NCI-H82 treated with DMSO at 0.1 percent for 48 hours (cell line): ENCODE measurements at regions not wholly inside any gene's neighbourhood (a gene's known extent, or its start where the extent isn't known, plus 50 kb on each side); places are given as distances from the start of the nearest gene placed in this dataset.

Experiments used
- DNase-seq: peaks from one replicate; lab custom pipeline; 2025; ENCODE audit not compliant: unreplicated experiment; lab: John Stamatoyannopoulos, UW

DNA sequence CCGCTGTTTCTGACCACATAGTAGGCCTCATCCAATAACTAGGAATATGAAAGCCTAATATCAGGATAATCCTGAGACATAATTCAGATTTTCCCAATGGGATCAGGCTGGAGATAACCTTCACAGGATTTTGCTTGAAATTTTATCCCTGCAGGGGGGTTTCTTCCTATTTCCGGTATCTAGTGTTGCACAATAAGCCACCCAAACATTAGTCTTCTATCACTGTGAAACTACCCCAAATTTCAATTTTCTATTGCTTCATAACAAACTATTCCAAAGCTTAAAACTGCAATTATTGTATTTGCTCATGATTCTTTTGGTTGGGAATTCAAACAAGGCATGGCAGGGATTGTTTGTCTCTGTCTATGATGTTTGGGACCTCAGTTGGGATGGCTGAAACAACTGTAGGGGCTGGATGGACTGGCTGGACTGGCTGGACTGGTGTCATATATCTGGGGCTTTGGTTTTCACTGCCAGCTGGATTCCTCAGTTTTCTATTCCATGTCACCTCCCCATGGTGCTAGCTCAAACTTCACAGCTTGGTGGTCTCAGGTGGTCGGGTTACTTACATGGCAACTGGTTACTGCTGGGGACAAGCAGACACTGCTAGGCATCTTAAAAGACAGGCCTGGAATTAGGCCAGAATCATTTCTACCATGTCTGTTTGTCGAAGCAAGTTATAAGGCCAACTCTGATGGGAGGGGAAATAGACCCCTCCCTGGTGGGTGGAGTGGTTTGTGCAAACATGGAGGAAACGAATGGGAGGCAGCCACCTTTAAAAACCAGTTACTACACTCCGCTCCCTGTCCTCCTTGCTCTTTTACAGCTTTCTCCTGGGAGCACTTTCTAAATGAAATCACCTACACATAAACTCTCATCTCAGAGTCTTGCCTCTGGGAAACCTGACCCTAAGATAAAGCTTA lies 88.2 kb upstream of the STT3B start:
- DNase-seq, result no peak

DNA sequence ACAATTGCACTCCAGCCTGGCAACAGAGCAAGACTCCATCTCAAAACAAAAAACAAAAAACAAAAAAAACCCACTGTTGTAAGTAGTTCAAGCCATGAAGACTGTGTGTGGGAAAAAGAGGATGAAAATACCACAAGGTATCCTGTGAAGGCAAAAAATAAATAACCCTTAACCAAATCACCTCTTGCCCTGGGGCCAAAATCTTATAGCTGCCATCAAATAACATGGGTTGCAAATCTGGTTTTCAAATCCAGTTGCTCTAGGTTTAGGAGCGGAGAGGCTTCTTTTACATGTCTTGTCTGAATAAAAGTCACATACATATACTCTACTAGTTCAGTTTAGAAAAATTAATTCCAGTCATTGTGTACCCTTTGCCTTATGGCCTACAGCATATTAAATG lies 87.0 kb upstream of the STT3B start:
- DNase-seq, result no peak

DNA sequence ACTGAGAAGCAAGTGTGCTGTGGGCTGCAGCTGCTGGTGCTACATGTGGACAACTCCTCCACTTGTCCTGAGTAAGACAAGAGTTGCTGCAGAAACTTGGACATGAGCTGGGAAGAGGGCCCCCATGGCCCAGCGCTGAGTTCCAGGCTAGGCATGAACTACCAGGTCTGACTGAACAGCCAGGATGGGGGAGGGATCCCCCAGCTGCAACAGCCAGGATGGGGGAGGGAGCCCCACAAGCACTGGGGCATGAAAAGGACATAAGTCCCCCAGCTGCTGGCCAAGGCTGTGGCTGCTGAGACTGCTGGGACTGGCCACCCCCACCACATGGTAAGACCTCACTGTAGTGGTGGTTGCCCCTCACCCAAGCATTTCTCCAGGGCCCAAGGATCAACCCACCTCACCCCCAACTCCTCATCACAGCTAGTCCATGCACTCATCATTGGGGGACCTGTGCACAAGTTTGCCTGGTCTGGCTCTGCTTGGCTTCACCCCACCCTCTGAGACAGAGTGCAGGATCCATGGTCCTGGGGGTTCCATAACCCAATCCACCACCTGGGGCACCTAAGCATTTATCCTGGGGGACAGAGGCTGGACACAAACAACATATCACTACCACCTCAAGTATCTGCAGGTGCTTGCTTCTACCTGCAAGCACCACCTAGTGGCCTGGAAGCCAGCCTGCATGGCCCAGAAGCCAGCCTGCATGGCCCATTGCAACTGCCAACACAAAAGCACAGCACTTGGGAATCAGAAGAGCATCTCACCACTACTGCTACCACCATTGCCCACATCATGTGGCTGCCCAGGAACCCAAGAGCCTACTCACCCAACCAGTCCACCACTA lies 84.5 kb upstream of the STT3B start:
- DNase-seq, result no peak

DNA sequence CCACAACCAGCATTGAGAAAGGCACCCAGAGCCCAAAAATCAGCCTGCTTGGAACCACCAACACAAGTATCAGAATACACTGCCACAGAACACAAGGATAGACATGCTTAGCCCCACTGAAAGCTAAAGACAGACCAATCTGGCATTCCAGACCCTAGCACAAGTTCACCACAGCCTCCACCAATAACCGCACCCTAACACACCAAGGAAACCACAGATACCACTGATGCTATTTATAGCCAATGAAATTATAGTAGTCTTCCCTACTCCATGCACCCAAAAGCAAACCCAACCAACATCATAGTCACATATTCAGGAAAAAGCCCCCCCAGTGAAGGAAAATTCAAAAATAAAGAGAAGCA lies 83.9 kb upstream of the STT3B start:
- DNase-seq, result no peak

DNA sequence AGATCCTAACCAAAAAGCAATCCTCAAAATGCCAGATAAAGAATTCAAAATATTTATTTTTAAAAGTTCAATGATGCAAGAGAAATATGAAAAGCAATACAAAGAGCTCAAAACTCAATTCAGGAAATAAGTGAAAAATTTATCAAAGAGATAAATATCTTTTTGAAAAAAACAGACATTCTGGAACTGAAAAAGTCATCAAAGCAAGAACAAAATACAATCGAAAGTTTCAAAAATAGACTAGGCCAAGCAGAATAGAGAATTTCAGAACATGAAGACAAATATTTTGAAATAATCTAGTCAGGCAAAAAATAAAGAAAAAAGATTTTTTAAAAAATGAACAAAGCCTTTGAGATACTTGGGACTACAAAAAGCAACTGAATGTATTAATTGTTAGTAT lies 83.4 kb upstream of the STT3B start:
- no peak for DNase-seq

DNA sequence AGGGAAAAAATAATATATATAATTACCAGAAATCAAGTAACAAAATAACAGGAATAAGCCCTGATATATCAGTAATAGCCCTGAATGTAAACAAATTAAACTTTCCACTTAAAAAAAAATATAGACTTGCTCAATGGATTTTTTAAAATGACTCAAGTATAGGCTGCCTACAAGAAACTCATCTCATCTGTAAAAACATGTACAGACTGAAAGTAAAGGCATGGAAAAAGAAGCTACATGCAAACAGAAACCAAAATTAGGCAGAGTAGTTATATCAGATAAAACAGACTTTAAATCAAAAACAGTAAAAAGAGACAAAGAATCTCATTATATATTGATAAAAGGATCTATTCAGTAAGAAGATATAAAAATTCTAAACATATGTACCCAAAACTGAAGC lies 82.4 kb upstream of the STT3B start:
- no peak for DNase-seq

DNA sequence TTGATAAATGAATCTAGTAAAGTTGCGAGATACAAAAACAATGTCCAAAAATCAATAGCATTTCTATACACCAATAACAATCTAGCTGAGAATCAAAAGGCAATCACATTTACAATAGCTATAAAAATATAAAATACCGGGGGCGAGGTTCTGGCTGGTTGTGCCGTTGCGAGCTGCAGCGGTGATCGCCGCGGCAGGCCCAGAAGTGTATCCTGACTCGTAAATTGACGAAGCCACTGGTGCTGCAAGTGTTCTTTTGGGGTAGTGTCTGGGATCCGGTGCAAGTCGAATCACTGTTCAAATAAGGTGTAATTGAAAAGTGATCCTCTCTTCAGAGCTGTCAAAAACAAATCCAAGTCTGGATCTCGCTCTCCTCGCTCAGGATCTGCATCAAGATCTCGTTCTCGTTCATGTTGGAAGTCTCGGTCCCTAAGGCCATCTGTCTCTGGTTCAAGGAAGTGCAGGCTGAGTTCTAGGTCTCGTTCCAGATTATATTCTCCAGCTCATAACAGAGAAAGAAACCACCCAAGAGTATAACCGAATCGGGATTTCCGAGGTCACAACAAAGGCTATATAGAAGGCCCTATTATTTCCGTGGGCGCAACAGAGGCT lies 80.1 kb upstream of the STT3B start:
- DNase-seq, result no peak

DNA sequence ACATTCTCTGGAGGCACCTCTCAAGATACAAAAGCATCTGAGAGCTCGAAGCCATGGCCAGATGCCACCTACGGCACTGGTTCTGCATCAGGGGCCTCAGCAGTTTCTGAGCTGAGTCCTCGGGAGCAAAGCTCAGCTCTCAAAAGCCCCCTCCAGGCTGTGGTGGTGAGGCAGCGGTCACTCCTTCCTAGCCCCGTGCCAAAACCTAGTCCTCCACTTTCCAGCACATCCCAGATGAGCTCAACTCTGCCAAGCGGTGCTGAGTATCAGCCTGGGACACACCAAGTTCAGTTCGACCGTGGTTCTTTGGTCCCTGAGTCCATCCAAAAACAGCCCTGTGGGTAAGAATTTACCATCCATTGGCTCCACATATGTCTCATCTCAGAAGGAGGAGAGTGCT lies 79.3 kb upstream of the STT3B start:
- no peak for DNase-seq

DNA sequence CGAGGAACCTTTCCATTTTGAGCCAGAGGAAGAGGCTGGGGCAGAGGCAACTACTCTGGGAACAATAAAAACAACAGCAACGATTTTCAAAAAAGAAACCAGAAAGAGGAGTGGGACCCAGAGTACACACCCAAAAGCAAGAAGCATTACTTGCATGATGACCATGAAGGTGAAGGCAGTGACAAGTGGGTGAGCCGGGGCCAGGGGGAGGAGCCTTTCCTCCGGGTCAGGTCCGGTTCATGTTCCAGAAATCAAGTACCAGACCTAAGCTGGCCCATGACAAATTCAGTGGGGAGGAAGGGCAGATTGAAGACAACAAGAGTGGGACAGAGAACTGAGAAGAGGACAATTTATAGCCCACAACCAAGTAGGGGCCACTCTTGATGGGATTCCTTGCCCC lies 77.2 kb upstream of the STT3B start:
- no peak for DNase-seq

DNA sequence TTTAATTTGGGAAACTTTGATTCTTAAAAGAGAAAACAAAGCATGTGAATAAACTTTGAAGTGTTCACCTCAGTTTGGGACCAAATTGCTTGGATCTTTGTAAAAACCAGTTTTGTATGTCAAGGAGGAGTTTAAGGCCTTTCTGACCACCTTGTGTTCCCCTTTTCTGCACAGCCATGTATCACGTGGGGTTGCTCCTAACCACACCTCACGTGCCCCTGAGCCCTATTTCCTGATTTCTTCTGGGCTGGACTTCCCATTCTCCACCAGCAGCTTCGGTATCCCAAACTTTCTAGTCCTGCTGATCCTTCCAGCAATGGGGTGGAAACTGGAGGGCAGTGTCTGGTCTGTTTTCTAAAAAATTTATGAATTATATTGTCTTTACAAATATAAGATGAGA lies 76.4 kb upstream of the STT3B start:
- no peak for DNase-seq

DNA sequence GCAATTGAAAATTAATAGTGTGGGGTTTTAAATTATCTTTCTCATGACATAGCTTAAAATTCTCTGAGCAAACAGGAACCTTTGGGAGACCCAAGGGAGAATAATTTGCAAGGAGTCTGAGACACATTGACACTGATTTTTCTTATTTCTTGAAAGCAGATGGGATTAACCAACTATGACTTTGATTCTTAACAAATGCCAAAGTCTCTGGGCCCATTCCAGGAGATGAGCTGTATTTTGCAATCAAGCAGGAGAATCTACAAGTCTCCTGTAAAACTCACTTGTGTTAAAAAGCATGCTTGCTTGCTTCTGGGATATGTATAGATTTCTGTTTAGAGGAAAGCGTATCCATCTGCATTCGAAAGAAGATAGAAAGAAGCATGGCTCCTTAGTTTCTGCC lies 71.3 kb upstream of the STT3B start:
- no peak for DNase-seq

DNA sequence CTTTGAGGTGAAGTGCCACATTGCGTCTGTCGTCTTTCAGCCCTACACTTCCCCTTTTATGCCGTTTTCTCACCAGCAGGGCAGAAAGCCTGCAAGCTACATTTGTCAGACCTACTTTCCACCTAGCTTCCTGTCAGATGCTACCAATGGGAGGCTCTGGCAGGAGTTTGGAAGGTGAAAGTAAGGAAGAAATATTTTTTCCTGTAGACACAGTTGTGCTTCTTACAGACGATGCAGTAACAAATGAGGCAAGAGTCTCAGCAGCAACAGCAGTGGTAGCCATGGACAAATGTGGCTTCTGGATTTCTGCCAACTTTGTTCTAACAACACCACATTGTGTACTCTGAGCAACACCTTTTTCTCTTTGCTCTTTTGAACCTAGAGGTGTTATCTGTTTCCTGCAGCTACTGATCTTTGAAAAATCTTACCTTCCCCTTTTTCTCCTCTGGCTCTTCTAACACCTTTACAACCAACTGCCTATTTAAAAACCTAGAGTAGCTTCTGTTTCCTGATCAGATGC lies 70.6 kb upstream of the STT3B start:
- no peak for DNase-seq

DNA sequence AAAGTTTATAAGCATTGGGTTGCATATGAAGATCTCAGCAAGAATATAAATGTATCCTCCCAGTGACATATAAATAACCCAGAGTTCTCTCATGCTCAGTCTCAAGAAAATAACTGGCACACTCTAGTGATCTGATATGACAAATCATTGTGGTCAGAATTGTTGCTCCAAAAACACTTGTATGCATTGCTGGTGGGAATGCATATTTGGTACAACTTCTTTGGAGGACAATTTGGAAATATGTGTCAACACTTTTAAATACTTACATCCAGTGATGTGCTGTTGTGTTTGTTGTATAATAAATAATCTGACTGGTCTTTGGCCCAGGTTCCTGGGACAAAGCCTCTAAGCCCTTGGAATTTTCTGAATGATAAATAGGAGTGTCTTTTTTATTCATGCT lies 66.7 kb upstream of the STT3B start:
- no peak for DNase-seq

DNA sequence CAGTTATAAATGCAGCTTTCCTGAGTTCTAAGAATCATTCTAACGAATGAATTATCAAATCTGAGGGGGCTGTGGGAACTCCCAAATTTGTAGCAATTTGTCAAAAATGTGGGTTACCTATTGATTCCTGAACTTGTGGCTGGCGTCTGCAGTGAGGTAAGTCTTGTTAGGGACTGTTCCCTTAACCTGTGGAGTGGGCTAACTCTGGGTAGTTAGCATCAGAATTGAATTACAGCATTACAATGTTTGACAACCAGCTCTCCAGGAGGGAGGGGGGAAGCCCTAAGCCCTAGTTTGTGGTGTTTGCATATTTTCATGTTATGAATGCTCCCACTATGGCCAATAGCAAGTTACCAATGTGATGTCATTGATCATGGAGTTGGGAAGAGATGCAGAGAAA lies 65.9 kb upstream of the STT3B start:
- no peak for DNase-seq

DNA sequence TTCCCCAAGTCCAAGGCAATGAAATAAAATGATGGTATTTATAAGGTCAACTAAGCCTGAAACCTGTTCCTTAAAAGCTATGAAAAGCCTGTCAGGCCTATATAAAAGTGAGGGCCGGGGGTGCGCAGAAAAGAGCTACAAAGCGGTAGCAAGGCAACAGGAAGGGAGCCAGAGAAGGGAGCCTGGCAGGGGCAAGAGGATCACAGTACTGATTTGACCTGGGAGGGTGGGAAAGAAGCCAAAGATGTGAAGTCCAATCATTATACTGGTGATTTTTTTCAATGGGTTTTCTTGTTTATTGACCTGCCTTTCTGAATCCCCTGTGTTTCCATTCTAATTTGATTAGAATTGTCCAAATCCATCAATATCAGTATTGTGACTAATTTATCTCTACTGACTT lies 64.3 kb upstream of the STT3B start:
- no peak for DNase-seq

DNA sequence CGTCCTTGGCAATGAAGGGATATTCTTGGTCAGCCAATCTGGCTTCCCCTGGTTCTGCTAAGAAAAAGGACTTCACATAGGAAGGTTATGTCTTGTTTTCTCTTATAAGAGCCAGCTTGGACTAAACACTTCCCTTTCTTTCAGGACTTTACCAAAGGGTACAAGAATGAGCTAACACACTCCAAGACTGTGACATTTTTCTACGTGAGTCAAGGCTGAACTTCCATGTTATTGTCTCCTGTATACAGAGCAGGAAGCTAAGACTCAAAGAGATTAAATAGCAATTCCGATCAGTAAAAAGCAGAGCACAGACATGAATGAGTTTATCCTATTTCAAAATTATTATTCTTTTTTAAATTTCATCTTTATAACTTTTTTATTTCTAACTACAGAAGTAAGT lies 63.3 kb upstream of the STT3B start:
- DNase-seq, result no peak

DNA sequence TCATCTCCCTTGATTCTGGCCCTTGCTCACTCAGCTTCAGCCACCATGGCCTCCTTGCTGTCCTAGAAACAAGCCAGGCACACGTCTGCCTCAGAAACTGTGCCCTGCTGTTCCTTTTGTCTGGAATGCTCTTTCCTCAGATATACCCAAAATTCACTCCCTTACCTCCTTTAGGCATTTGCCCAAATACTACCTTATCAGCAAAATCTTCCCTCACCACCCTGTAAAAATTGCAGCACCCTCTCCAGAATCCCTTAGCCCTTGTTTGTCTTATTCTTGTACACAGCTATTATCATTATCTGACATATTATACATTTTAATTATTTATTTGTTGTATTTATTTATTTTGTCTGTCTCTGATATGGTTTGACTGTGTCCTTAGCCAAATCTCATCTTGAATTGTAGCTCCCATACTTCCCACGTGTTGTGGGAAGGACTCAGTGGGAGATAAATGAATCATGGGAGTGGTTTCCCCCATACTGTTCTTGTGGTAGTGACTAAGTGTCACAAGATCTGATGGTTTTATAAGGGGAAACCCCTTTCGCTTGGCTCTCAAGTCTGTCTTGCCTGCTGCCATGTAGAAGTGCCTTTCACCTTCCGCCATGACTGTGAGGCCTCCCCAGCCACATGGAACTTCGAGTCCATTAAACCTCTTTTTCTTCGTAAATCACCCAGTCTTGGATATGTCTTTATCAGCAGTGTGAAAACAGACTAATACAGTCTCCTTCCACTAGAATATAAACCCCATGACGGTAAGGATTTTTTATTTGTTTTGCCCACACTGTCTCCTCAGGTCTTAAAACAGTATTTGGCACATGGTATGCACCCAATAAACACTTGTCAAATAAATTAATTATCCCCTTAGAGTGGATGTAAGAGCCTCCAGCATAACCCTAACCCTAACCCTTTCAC lies 60.0 kb upstream of the STT3B start:
- DNase-seq, result no peak

DNA sequence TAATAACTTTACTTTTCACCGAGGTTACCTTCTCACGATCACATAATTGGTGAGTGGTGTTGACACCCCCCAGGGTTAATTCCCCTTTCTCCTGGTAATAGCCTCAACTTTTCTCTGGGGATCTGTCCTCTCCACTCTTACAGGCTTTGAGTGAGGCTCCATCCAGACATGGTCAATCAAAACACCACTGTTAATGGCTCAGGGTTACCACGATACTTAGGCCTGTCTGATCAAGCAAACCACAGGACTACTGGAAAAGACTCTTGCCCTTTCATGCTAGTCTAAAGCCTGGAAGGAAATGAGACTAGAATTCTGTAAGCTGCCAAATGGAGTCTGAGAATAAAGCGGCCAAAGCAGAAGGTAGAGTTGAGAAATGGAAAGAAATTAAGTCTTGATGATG lies 56.5 kb upstream of the STT3B start:
- DNase-seq, result no peak

DNA sequence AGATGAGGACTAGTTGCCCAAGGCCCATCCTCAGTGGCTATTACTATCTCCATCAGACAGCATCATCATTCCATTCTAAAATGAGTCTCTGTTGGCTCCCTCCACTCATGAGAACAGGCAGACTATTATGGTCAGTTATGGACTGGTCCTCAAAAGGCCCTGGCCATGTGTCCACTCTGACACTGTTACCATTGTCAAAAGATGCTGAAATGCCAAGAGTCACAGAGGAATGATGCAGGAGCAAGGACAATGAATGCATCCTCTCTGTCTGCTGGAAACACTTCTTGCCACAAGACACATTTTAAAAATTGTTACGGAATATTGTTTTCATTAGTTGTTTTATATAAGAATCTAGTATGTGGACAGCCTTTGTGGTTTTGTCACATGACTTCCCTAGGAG lies 53.3 kb upstream of the STT3B start:
- DNase-seq, result no peak

DNA sequence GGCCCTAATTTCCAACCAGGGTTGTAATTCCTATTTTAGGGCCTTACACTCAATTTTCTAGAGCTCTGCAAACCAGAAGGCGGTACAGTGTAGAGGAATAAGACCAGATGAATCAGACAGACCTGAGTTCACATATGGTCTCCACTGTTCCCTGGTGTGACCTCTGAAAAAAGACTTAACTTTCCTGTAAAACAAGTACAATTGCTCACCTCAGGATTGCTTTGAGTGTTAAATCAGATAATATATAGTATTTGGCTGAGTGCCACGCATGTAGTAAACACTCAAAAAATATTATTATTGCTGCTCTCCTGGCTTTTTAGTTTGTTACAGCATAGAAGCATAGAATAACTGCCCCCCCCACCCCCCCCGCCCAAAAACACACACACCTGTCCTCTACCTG lies 51.0 kb upstream of the STT3B start:
- DNase-seq, result no peak
